HCT116 (cell line): ENCODE measurements at regions not wholly inside any gene's neighbourhood (a gene's known extent, or its start where the extent isn't known, plus 50 kb on each side); places are given as distances from the start of the nearest gene placed in this dataset.

Experiments
- ATAC-seq: fragments of 200-7000 bp; cut with Tn5 transposase; 2 replicates; pipeline ENCODE4 v1.9.1; 2020; ENCODE audit warnings: mild to moderate bottlenecking, moderate library complexity
- BruUV-seq: library from RNA; stranded (reverse); fragments of 400-500 nt; replicated peaks from 2 replicates; lab custom pipeline; 2021; lab: Mats Ljungman, UMichigan
- CTCF ChIA-PET: fragments of 300-600 bp; sonication (Branson Sonifier 250); formaldehyde crosslinking; loops from one replicate; lab custom pipeline; 2021; ENCODE audit warnings: antibody characterized with exemption; lab: Charles Lee
- POLR2A ChIA-PET: fragments of 300-600, 350-600 bp; sonication (Branson Sonifier 250); formaldehyde crosslinking; loops from one replicate; lab custom pipeline; 2021; ENCODE audit warnings: antibody characterized with exemption; lab: Charles Lee
- RAD21 ChIA-PET, 2 experiments: fragments of 300-600 bp; sonication (Branson Sonifier 250); formaldehyde crosslinking; loops; one replicate each; lab custom pipeline; 2023; ENCODE audit warnings: low total read pairs in 2 of 2; ENCODE audit not compliant: uncharacterized antibody in 2 of 2, unreplicated experiment in 2 of 2, low non-redundant PET in 1 of 2; lab: Charles Lee
- DNase-seq: peaks from one replicate; pipeline ENCODE4 v3.0.0-alpha.2; 2010; ENCODE audit warnings: low read depth, low spot score
- H2AFZ ChIP-seq: fragments of 200-600 bp; shearing (Covaris generic), sonication (generic); 2 replicates; pipeline ENCODE4 v1.6.1; 2017; ENCODE audit warnings: low read depth, mixed run types, mixed read lengths, antibody characterized with exemption, low read length; ENCODE audit not compliant: poor library complexity, severe bottlenecking
- H3K27ac ChIP-seq: 2 replicates; pipeline ENCODE4 v1.5.1; 2012; ENCODE audit warnings: low read depth, low read length
- H3K27me3 ChIP-seq: fragments of 200-600 bp; sonication (generic); 2 replicates; pipeline ENCODE4 v1.6.1; 2016; ENCODE audit warnings: mixed run types, low read length, mixed read lengths; ENCODE audit not compliant: insufficient read depth
- H3K36me3 ChIP-seq, 2 experiments: fragments of 200-500 bp in 1 of 2; fragments of 200-600 bp in 1 of 2; sonication (Bioruptor generic) in 1 of 2; sonication (generic) in 1 of 2; 2 replicates each; pipeline versions ENCODE4 v1.5.1 to v1.6.1; 2014 to 2016; ENCODE audit warnings: low read length in 2 of 2, inconsistent platforms in 1 of 2, mixed read lengths in 1 of 2, mixed run types in 1 of 2; ENCODE audit not compliant: insufficient read depth in 2 of 2, control insufficient read depth in 1 of 2
- H3K4me1 ChIP-seq, 2 experiments: fragments of 200-600 bp in 1 of 2; sonication (generic) in 1 of 2; 2 replicates each; pipeline versions ENCODE4 v1.5.1 to v1.6.1; 2012 to 2017; ENCODE audit warnings: low read length in 2 of 2, inconsistent platforms in 1 of 2, mild to moderate bottlenecking in 1 of 2, mixed read lengths in 1 of 2, mixed run types in 1 of 2, moderate library complexity in 1 of 2; ENCODE audit not compliant: insufficient read depth in 2 of 2, control insufficient read depth in 1 of 2
- H3K4me2 ChIP-seq: fragments of 200-600 bp; sonication (generic); 2 replicates; pipeline ENCODE4 v1.6.1; 2017; ENCODE audit warnings: mixed run types, low read length, mixed read lengths
- H3K4me3 ChIP-seq, 2 experiments: fragments of 200-600 bp in 1 of 2; sonication (generic) in 1 of 2; replicated peaks in 1 of 2; 2 replicates each; pipeline ENCODE4 v1.5.1; 2011 to 2016; ENCODE audit warnings: low read length in 2 of 2, control low read depth in 1 of 2, low read depth in 1 of 2, mild to moderate bottlenecking in 1 of 2, mixed read lengths in 1 of 2, mixed run types in 1 of 2
- H3K79me2 ChIP-seq: fragments of 200-600 bp; sonication (generic); 2 replicates; pipeline ENCODE4 v1.6.1; 2017; ENCODE audit warnings: mild to moderate bottlenecking, mixed run types, low read length, moderate library complexity, mixed read lengths; ENCODE audit not compliant: insufficient read depth
- H3K9ac ChIP-seq: fragments of 200-600 bp; sonication (generic); 2 replicates; pipeline ENCODE4 v1.6.1; 2016; ENCODE audit warnings: low read length, mixed read lengths
- H3K9me2 ChIP-seq: fragments of 200-600 bp; sonication (generic), shearing (Covaris generic); 2 replicates; pipeline ENCODE4 v1.6.1; 2017; ENCODE audit warnings: mixed run types, mild to moderate bottlenecking, moderate library complexity; ENCODE audit not compliant: insufficient read depth
- H3K9me3 ChIP-seq, 2 experiments: fragments of 200-500 bp in 1 of 2; fragments of 200-600 bp in 1 of 2; sonication (Bioruptor generic) in 1 of 2; sonication (generic) in 1 of 2; 2 replicates each; pipeline ENCODE4 v1.6.1; 2014 to 2017; ENCODE audit warnings: low read length in 2 of 2, mixed read lengths in 2 of 2, inconsistent platforms in 1 of 2, low read depth in 1 of 2, mild to moderate bottlenecking in 1 of 2, mixed run types in 1 of 2, moderate library complexity in 1 of 2; ENCODE audit not compliant: control insufficient read depth in 1 of 2, insufficient read depth in 1 of 2
- H4K20me1 ChIP-seq: fragments of 200-600 bp; sonication (generic), shearing (Covaris generic); 2 replicates; pipeline ENCODE4 v1.6.1; 2017; ENCODE audit warnings: mixed run types, mild to moderate bottlenecking, moderate library complexity; ENCODE audit not compliant: insufficient read depth
- CBX3 ChIP-seq: IDR thresholded peaks from 2 replicates; pipeline ENCODE4 v1.6.1; 2012; ENCODE audit warnings: low read depth
- CEBPB ChIP-seq: IDR thresholded peaks from 2 replicates; pipeline ENCODE4 v1.6.1; 2012; ENCODE audit warnings: low read depth
- EGR1 ChIP-seq: IDR thresholded peaks from 2 replicates; pipeline ENCODE4 v1.6.1; 2012; ENCODE audit warnings: low read depth
- ELF1 ChIP-seq: IDR thresholded peaks from 2 replicates; pipeline ENCODE4 v1.6.1; 2012; ENCODE audit warnings: low read depth, borderline replicate concordance
- EZH2 ChIP-seq: fragments of 200-600 bp; sonication (generic); IDR thresholded peaks from 2 replicates; pipeline ENCODE4 v1.6.1; 2017; ENCODE audit warnings: antibody characterized with exemption, mixed run types
- FOSL1 ChIP-seq: IDR thresholded peaks from 2 replicates; pipeline ENCODE4 v1.6.1; 2012; ENCODE audit warnings: low read depth
- JUND ChIP-seq: IDR thresholded peaks from 2 replicates; pipeline ENCODE4 v1.6.1; 2012
- POLR2A ChIP-seq: IDR thresholded peaks from 2 replicates; pipeline ENCODE4 v1.7.0; 2011; ENCODE audit warnings: borderline replicate concordance; ENCODE audit not compliant: insufficient read depth, insufficient read length; ENCODE audit errors: extremely low read depth
- RAD21 ChIP-seq: IDR thresholded peaks from 2 replicates; pipeline ENCODE4 v1.6.1; 2012; ENCODE audit warnings: low read depth, mild to moderate bottlenecking
- SIN3A ChIP-seq: IDR thresholded peaks from 2 replicates; pipeline ENCODE4 v1.6.1; 2012; ENCODE audit warnings: low read depth
- SRF ChIP-seq: IDR thresholded peaks from 2 replicates; pipeline ENCODE4 v1.6.1; 2012; ENCODE audit warnings: low read depth
- ZBTB33 ChIP-seq: IDR thresholded peaks from 2 replicates; pipeline ENCODE4 v1.6.1; 2011; ENCODE audit warnings: mild to moderate bottlenecking, low read length, moderate library complexity; ENCODE audit not compliant: insufficient replicate concordance; ENCODE audit errors: extremely low read depth
- ZFX ChIP-seq: fragments of 450-650 bp; IDR thresholded peaks from 2 replicates; pipeline ENCODE4 v1.6.1; 2017
- ZNF274 ChIP-seq: fragments of 200-500 bp; sonication (Bioruptor generic); IDR thresholded peaks from 2 replicates; pipeline ENCODE4 v1.6.1; 2014; ENCODE audit warnings: mild to moderate bottlenecking, low read depth, low read length, inconsistent platforms
- intact Hi-C: fragments of 100-400 bp; cut with micrococcal nuclease; formaldehyde crosslinking; loops from 2 replicates; pipeline ENCODE4 v1.10.0; 2022
- TF ChIP-seq, protein P1 (sequence below): IDR thresholded peaks from 2 replicates; pipeline ENCODE4 v1.6.1; 2012

GRCh38 chr6:141167945-141168344, 964.8 kb upstream of the GJE1 start:
- no TSS peak for BruUV-seq
- Histone ChIP-seq H4K20me1 (no peaks in the 10 kb centered on the region), H3K4me2 (no peak overlapping the region), H3K79me2 (no peaks in the 10 kb centered on the region), H3K27ac (no peak overlapping the region), H2AFZ (no peak overlapping the region), H3K9me3 (no peaks in the 10 kb centered on the region), H3K4me3 (no peak overlapping the region), H3K9ac (no peak overlapping the region), H3K36me3 (no peaks in the 10 kb centered on the region), H3K9me2 (no peaks in the 10 kb centered on the region; the same call in 1 of the 2 replicates), H3K4me1 (0 out of 4 replicates have a peak, but pooled peaks cover 0 to 4% of the 10 kb centered on the region in 2 experiments), H3K27me3 (no peaks in the 10 kb centered on the region)
- TF ChIP-seq ZFX (no peak), ZNF274 (no peak), EGR1 (no peak), RAD21 (no peak), EZH2 (no peak), SIN3A (no peak), CEBPB (no peak), ZBTB33 (no peak), CBX3 (no peak), SRF (no peak), FOSL1 (no peak), JUND (no peak), POLR2A (no peak), ELF1 (no peak)
- TF ChIP-seq, protein P1, sequence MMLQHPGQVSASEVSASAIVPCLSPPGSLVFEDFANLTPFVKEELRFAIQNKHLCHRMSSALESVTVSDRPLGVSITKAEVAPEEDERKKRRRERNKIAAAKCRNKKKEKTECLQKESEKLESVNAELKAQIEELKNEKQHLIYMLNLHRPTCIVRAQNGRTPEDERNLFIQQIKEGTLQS = no peak
- CTCF ChIA-PET = no interaction called here
- no peak for DNase-seq
- POLR2A ChIA-PET = no interaction called here
- RAD21 ChIA-PET = no interaction called here
- intact Hi-C loops = no loop called here
- no peak for ATAC-seq
